ENCODE measurements at regions not wholly inside any gene's neighbourhood (a gene's known extent, or its start where the extent isn't known, plus 50 kb on each side); places are given as distances from the start of the nearest gene placed in this dataset.
A peak's percentile ranks its signal among the peaks of the same experiment; 100 is the strongest.
"Not testable (repeated sequence)": the region's sequence is repeated elsewhere in the genome, so short reads cannot be mapped to it uniquely, and the experiment has no call there.

- no peak for DNase-seq
Observed at GRCh38 chr9:2356041-2356790, 265.4 kb upstream of the VLDLR start.

GRCh38 chr9:2359891-2360471 lies 261.6 kb upstream of the VLDLR start:
- DNase-seq = peak; percentile 84

- DNase-seq = no peak
Observed at GRCh38 chr9:2362150-2362549, 259.4 kb upstream of the VLDLR start.

DNA sequence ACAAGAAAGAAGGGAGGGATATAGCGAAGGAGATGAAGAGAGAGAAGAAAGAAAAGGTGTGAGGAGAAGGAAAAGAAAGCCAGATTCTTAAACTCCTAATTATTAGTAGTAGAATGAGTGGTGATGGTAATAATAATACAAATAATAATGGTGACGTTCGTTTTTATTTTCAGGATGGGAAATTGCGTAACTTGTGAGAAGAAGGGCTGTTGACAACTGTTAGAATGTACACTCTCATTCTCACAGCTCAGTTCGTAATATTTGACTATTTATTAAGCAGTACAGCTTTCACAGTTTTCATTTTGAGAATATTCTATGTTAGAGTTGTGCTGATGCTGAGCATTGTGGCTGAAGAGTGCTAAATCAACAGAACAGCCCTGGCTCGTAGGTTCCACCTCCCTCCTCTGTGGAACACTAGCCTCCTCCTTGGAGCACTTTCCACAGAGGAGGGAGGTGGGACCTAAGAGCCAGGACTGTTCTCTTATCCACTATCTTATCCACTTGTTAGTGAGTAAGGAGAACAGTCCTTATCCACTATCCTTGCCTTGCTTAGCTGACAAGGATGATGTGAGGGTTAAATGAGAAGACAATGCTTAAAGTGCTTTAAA lies 258.3 kb upstream of the VLDLR start:
- DNase-seq = no peak

DNA sequence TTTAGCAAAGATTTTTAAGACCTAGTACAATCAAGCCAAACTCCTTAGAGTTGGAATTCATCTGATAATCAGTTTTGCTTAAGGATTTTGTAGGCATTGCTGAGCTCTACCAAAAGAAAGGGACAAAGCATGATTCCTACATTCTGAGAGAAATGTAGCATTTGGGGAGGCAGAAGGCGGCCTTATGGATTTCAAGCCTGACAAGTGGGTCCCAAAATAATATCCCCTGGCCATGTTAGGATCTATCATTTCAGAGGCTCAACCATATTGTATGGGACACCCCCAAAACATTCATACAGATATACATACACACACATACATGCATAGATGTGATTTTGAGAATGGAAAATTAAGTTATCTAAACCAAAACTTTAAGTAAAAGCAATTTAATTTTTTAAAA lies 257.8 kb upstream of the VLDLR start:
- no peak for DNase-seq

DNA sequence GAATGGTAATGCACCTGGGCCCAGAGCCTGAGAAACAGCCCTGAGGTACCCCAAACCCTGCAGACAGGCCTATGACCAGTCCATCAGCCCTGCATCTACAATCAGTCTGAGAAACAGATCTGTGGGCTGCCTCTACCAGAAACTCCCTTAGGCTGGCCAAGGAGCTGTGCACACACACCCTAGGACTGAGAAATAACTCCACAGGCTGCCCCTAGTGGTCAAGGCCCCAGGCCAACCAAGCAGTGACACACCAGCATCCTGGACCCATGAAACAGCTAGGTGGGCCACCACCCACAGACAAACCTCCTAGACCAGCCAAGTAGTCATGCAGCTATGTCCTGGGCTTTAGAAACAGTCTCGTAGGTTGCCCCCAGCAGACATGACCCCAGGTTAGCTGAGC lies 253.6 kb upstream of the VLDLR start:
- DNase-seq = no peak

DNA sequence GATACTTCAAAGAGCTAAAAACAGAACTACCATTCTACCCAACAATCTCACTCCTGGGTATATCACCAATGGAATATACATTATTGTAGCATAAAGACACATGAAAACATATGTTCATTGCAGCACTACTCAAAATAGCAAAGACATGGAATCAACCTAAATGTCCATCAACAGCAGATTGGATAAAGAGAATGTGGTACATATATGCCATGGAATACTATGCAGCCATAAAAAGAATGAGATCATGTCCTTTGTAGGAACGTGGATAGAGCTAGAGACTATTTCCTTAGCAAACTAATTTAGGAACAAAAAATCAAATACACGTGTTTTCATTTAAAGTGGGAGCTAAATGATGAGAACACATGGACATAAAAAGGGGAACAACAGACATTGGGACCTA lies 247.9 kb upstream of the VLDLR start:
- DNase-seq = no peak

DNA sequence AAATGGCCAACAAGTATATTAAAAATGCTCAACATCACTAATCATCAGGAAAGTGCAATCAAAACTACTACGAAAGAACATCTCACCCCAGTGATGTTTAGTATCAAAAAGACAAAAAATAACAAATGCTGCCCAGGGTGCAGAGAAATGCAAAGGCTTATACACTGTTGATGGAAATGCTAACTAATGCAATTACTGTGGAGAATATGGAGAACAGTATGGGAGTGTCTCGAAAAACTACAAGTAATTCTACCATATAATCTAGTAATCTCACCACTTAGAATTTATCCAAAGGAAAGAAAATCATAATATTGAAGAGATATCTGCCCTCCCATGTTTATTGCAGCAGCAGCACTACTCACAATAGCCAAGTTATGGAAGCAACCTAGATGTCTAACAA lies 246.5 kb upstream of the VLDLR start:
- no peak for DNase-seq

DNA sequence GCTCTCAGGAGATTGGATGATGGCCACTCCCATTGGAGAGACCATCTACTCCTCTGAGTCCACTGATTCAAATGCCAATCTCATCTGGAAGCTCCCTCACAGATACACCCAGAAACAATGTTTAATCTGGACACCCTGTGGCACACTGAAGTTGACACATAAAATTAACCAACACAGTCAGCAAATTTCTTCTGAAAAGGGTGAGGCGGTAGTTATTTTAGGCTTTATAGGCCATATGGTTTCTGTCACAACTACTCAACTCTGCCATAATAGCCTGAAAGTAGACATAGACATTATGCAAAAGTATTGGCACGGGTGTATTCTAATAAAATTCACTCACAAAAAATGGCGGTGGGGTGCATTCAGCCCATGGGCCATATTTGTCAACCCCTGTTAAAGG lies 244.5 kb upstream of the VLDLR start:
- DNase-seq = no peak

DNA sequence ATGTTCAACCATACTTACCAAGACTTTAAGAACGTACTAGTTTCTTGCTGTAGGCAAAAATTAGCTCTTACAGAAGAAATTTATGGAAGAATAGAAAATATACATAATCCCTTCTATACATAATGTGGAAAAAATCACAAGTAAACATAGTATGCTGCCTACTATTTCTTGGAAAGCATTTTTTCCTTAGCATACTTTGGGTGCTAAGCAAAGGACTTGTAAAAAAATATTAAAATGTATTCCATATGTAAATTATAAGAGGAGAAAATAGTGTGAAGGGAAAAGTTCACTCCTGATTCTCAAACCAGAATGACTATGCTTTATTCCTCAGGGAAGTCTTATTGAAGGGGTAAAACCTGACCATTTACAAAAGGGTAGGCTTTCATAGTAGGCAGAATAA lies 243.8 kb upstream of the VLDLR start:
- no peak for DNase-seq

DNA sequence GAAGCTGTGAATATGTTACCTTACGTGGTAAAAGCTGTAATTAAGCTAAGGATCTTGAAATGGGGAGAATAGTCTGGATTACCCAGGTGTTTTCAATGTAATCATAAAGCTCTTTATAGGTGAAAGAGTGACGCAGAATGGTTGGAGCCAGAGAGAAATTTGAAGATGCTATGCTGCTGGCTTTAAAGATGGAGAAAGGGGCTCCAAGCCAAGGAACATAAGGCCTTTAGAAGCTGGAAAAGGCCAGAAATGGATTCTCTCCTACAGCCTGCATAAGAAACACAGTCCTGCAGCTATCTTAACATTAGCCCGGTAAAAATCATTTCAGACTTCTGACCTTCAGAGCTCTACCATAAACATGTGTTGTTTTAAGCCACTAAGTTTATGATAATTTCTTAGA lies 243.3 kb upstream of the VLDLR start:
- DNase-seq = no peak

DNA sequence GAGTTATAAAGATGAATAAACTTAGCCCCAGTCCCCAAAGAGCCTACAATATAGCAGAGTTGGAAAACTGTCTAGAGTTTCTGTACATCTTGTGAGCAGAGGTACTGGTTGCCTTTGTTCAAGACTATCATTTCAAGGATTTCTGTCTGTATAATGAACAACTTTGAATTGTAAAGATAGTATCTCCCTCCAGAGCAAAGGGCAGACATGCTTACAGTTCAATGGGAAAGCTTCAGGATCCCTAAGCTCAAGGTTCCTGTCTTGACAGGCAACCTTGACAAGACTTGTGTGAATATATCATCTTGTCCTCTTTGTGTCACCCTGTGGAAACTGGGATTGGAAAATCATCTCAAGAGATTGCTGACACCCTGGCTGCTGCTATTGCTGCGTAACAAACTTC lies 242.8 kb upstream of the VLDLR start:
- DNase-seq = no peak

GRCh38 chr9:2384741-2385140 lies 236.8 kb upstream of the VLDLR start:
- no peak for DNase-seq

- DNase-seq = peak; percentile 86
Observed at GRCh38 chr9:2385746-2386145, 235.8 kb upstream of the VLDLR start.

DNA sequence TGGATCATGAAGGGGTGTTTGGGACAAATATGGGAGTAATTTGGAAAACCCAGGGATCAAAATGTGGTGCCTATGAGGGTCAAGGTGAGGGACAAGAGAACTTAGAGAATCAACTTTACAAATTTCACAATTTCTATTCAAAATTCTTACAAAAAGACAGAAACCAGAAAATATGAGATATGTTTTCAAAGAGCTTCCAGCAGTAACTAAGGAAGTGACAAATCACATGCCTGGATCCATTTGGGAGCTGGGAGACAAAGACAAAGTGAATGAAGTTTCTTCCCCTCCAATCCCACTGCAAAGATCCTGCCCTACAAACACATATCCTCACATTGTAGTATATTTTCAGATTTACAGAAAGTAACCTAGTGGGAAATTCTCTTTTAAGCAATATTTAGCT lies 235.0 kb upstream of the VLDLR start:
- no peak for DNase-seq

- DNase-seq = no peak
Observed at GRCh38 chr9:2387166-2387565, 234.4 kb upstream of the VLDLR start.

DNA sequence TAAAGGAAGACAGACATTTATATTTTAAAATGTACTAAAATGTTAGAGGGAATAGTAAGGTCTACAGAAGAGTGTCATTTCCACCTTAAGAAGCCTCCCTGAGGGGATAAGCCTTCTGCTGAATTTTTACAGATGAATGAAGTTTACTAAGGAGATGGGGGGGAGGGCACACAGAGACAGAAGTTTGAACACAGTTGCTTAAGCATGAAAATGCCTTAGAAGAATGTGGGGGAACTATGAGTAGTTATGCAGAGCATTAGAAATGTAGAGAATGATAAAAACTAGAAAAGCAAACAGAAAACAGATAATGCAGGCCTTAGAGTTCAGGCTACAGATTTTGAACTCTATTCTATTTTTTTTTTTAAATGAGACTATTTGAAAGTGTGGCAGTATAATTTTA lies 232.2 kb upstream of the VLDLR start:
- DNase-seq = no peak

DNA sequence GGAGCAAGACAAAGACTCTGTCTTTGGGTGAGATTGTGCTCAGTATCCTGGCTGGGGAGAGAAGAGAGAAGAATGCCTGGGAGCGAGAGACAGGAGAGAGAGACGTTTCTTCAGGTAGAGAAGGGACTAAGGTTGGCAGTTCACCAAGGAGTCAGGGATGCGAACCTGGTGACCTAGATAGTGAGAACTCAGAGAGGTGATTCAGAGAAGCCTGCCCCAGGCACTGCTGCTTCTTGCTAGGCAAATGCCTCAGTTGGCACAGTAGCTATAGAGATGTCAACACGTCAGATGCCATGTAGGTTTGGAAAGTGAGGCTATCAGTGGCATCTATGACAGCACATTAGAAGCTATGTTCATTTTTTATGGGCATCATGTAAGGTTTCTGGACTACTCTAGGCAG lies 231.6 kb upstream of the VLDLR start:
- DNase-seq = no peak

- DNase-seq = not testable (repeated sequence)
Observed at GRCh38 chr9:2391509-2392132, 230.0 kb upstream of the VLDLR start.

- not testable (repeated sequence) for DNase-seq
Observed at GRCh38 chr9:2394087-2394741, 227.4 kb upstream of the VLDLR start.

DNA sequence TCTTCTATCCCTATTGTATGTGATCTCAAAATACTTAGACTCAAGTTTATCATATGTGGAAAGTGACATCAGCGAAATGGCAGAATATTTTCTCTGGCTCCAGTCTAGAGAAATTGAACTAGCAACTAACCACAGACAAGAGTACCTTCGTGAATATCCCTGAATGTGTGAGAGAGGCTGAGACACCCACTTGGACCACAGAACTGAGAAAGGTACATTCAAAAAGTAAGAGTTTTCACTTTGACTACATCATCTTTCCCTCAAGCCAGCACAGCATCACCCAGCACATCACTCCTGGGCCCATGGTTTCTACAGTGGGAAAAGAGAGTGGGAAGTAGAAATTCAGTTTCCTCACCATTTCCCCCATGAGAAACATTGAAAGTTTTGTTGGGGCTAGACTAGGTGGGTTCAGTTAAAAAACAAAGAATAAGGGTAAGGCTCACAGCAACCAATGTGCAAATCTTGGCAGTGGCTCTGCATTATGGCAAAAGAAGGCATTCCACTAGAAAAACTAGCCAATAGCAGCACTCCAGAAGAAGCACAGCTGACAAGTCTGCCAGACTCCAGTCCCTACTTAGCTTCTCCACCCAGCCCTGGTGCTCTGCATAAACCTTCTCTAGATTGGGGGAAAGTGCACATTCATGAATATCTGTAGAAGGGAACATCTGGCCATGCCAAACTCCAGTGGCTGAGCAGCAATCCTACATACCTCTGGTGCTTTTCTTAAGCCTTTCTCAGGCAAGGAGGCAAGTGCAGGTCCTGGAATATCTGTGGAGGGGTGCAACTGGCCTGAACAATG lies 225.6 kb upstream of the VLDLR start:
- no peak for DNase-seq

GRCh38 chr9:2396622-2397285 lies 224.8 kb upstream of the VLDLR start:
- DNase-seq = no peak

Measured in NCI-H1694 treated with DMSO at 0.1 percent for 48 hours (cell line).